GM19328 (cell line): ENCODE measurements at regions not wholly inside any gene's neighbourhood (a gene's known extent, or its start where the extent isn't known, plus 50 kb on each side); places are given as distances from the start of the nearest gene placed in this dataset.

Source experiments
- ATAC-seq: cut with Tn5 transposase; IDR thresholded peaks from one replicate; pipeline ENCODE4 v1.9.1; 2021; ENCODE audit warnings: mild to moderate bottlenecking, moderate library complexity; ENCODE audit not compliant: unreplicated experiment

GRCh38 chr3:19093084-19093483 lies 55.2 kb upstream of the KCNH8 start:
- ATAC-seq, result no peak

- ATAC-seq, result no peak
Measured at GRCh38 chr3:19077388-19077787, 70.9 kb upstream of the KCNH8 start.

GRCh38 chr3:19075037-19075436 lies 73.3 kb upstream of the KCNH8 start:
- no peak for ATAC-seq

GRCh38 chr3:19074257-19074900 lies 73.9 kb upstream of the KCNH8 start:
- ATAC-seq, result no peak

- no peak for ATAC-seq
Measured at GRCh38 chr3:19073341-19074105, 74.8 kb upstream of the KCNH8 start.

GRCh38 chr3:19070325-19070724 lies 78.0 kb upstream of the KCNH8 start:
- ATAC-seq, result no peak

GRCh38 chr3:19065027-19065426 lies 83.3 kb upstream of the KCNH8 start:
- no peak for ATAC-seq

GRCh38 chr3:19063936-19064335 lies 84.4 kb upstream of the KCNH8 start:
- ATAC-seq, result no peak

- ATAC-seq, result no peak
Measured at GRCh38 chr3:19060404-19060803, 87.9 kb upstream of the KCNH8 start.

GRCh38 chr3:19052874-19053273 lies 95.4 kb upstream of the KCNH8 start:
- ATAC-seq, result no peak

- no peak for ATAC-seq
Measured at GRCh38 chr3:19046440-19046839, 101.9 kb upstream of the KCNH8 start.

GRCh38 chr3:19030522-19030839 lies 117.8 kb upstream of the KCNH8 start:
- ATAC-seq, result no peak

GRCh38 chr3:19029837-19030521 lies 118.3 kb upstream of the KCNH8 start:
- ATAC-seq, result no peak

GRCh38 chr3:19025441-19025840 lies 122.9 kb upstream of the KCNH8 start:
- ATAC-seq, result no peak

- ATAC-seq, result no peak
Measured at GRCh38 chr3:19022546-19022945, 125.8 kb upstream of the KCNH8 start.

GRCh38 chr3:19016851-19017250 lies 131.5 kb upstream of the KCNH8 start:
- no peak for ATAC-seq

GRCh38 chr3:19013879-19014278 lies 134.4 kb upstream of the KCNH8 start:
- no peak for ATAC-seq

- ATAC-seq, result no peak
Measured at GRCh38 chr3:19012846-19013245, 135.5 kb upstream of the KCNH8 start.

- ATAC-seq, result no peak
Measured at GRCh38 chr3:19002606-19003005, 145.7 kb upstream of the KCNH8 start.

GRCh38 chr3:18998069-18998468 lies 150.2 kb upstream of the KCNH8 start:
- no peak for ATAC-seq

- ATAC-seq, result no peak
Measured at GRCh38 chr3:18992709-18993108, 155.6 kb upstream of the KCNH8 start.

- ATAC-seq, result no peak
Measured at GRCh38 chr3:18989237-18989795, 159.0 kb upstream of the KCNH8 start.
